Endothelial cell of umbilical vein (primary cell): ENCODE measurements at regions not wholly inside any gene's neighbourhood (a gene's known extent, or its start where the extent isn't known, plus 50 kb on each side); places are given as distances from the start of the nearest gene placed in this dataset.
"Not testable (repeated sequence)": the region's sequence is repeated elsewhere in the genome, so short reads cannot be mapped to it uniquely, and the experiment has no call there.

Experiments used
- BruUV-seq: library from RNA; stranded (reverse); fragments of 400-500 nt; replicated peaks from 2 replicates; lab custom pipeline; 2021; lab: Mats Ljungman, UMichigan
- CTCF ChIA-PET: fragments of 300-600, 350-600 bp; sonication (Branson Sonifier 250); formaldehyde crosslinking; loops from one replicate; lab custom pipeline; 2021; ENCODE audit warnings: antibody characterized with exemption, inconsistent platforms; lab: Charles Lee
- POLR2A ChIA-PET: fragments of 300-600, 350-600 bp; sonication (Branson Sonifier 250); formaldehyde crosslinking; loops from one replicate; lab custom pipeline; 2021; ENCODE audit warnings: antibody characterized with exemption, inconsistent platforms; lab: Charles Lee
- DNase-seq: peaks from one replicate; pipeline ENCODE4 v3.0.0-alpha.2; 2011; ENCODE audit warnings: low read depth, low spot score
- FAIRE-seq: peaks from 2 replicates; lab custom pipeline; 2011; peaks lifted over from hg19 to GRCh38; lab: Jason Lieb, UNC
- H2AFZ ChIP-seq: 2 replicates; pipeline ENCODE4 v1.6.0; 2012; ENCODE audit warnings: low read depth, low read length, control low read depth, inconsistent platforms
- H3K27ac ChIP-seq: 2 replicates; pipeline ENCODE4 v1.5.1; 2011; ENCODE audit warnings: low read depth, mild to moderate bottlenecking, control low read depth, low read length, moderate library complexity; ENCODE audit not compliant: insufficient read depth
- H3K27me3 ChIP-seq, 2 experiments: 2 replicates each; pipeline versions ENCODE4 v1.6.0 to v1.6.1; 2011; ENCODE audit warnings: low read length in 2 of 2, mixed read lengths in 1 of 2; ENCODE audit not compliant: control insufficient read depth in 2 of 2, insufficient read depth in 2 of 2
- H3K36me3 ChIP-seq, 2 experiments: 2 replicates in 1 of 2; 3 replicates in 1 of 2; pipeline ENCODE4 v1.5.1; 2011; ENCODE audit warnings: low read length in 2 of 2, mild to moderate bottlenecking in 1 of 2, moderate library complexity in 1 of 2; ENCODE audit not compliant: control insufficient read depth in 2 of 2, insufficient read depth in 2 of 2; ENCODE audit errors: extremely low read depth in 1 of 2
- H3K4me1 ChIP-seq: 3 replicates; pipeline ENCODE4 v1.5.1; 2011; ENCODE audit warnings: mild to moderate bottlenecking, low read length; ENCODE audit not compliant: control insufficient read depth, insufficient read depth; ENCODE audit errors: extremely low read depth
- H3K4me2 ChIP-seq: 2 replicates; pipeline ENCODE4 v1.6.1; 2011; ENCODE audit warnings: low read length, control low read depth, mixed read lengths; ENCODE audit not compliant: insufficient read depth
- H3K4me3 ChIP-seq, 3 experiments: fragments of 200-600 bp in 1 of 3; sonication (generic), shearing (Covaris generic) in 1 of 3; replicated peaks in 1 of 3; 2 replicates each; pipeline ENCODE4 v1.5.1; 2011 to 2016; ENCODE audit warnings: control low read depth in 3 of 3, low read length in 3 of 3, mild to moderate bottlenecking in 2 of 3, inconsistent platforms in 1 of 3, low read depth in 1 of 3, moderate library complexity in 1 of 3; ENCODE audit not compliant: insufficient read depth in 1 of 3
- H3K79me2 ChIP-seq: 2 replicates; pipeline ENCODE4 v1.6.0; 2012; ENCODE audit warnings: low read length, inconsistent platforms; ENCODE audit not compliant: control insufficient read depth, insufficient read depth
- H3K9ac ChIP-seq: replicated peaks from 2 replicates; pipeline ENCODE3; 2011; ENCODE audit warnings: low read length, control low read depth; ENCODE audit not compliant: insufficient read depth; ENCODE audit errors: extremely low read depth
- H3K9me1 ChIP-seq: replicated peaks from 3 replicates; pipeline ENCODE4 v1.6.0; 2011; ENCODE audit warnings: mild to moderate bottlenecking, low read length; ENCODE audit not compliant: control insufficient read depth, insufficient read depth; ENCODE audit errors: extremely low read depth
- H3K9me3 ChIP-seq: replicated peaks from 2 replicates; pipeline ENCODE4 v1.5.1; 2012; ENCODE audit warnings: low read length, inconsistent platforms; ENCODE audit not compliant: control insufficient read depth, insufficient read depth
- H4K20me1 ChIP-seq: replicated peaks from 2 replicates; pipeline ENCODE3; 2011; ENCODE audit warnings: mild to moderate bottlenecking, low read length; ENCODE audit not compliant: control insufficient read depth, insufficient read depth; ENCODE audit errors: extremely low read depth
- EZH2 ChIP-seq: IDR thresholded peaks from 2 replicates; pipeline ENCODE4 v1.6.1; 2012; ENCODE audit warnings: borderline replicate concordance, low read depth, mild to moderate bottlenecking, moderate library complexity, low read length, inconsistent platforms; ENCODE audit not compliant: severe bottlenecking
- FOS ChIP-seq: IDR thresholded peaks from 2 replicates; pipeline ENCODE4 v1.6.1; 2011; ENCODE audit warnings: mild to moderate bottlenecking, low read length, moderate library complexity, borderline replicate concordance; ENCODE audit not compliant: insufficient read depth
- GATA2 ChIP-seq: IDR thresholded peaks from 2 replicates; pipeline ENCODE4 v1.7.0; 2011; ENCODE audit warnings: low read depth, mild to moderate bottlenecking, moderate library complexity, mixed read lengths, low read length; ENCODE audit not compliant: insufficient read length, insufficient read depth
- JUN ChIP-seq: IDR thresholded peaks from 2 replicates; pipeline ENCODE4 v1.6.1; 2011; ENCODE audit warnings: borderline replicate concordance, low read depth; ENCODE audit not compliant: insufficient read length, insufficient read depth
- MYC ChIP-seq: IDR thresholded peaks from one replicate; pipeline ENCODE4 v1.6.1; 2011; ENCODE audit warnings: mild to moderate bottlenecking, low read depth, low read length
- POLR2A ChIP-seq: IDR thresholded peaks from 2 replicates; pipeline ENCODE4 v1.6.1; 2012; ENCODE audit warnings: low read depth, mild to moderate bottlenecking, control low read depth, low read length
- POLR2AphosphoS5 ChIP-seq: IDR thresholded peaks from 2 replicates; pipeline ENCODE4 v1.6.1; 2012; ENCODE audit warnings: low read depth, mild to moderate bottlenecking, control low read depth, low read length, moderate library complexity; ENCODE audit not compliant: insufficient read depth
- dilution Hi-C: fragments of 300-500 bp; cut with MboI; formaldehyde crosslinking; loops from one replicate; pipeline ENCODE4 v1.15.0; 2019; ENCODE audit warnings: low sequenced_read_pairs; ENCODE audit not compliant: extremely low pct_ligation_motif_present
- intact Hi-C: fragments of 100-400 bp; cut with micrococcal nuclease; formaldehyde crosslinking; loops from one replicate; pipeline ENCODE4 v1.10.0; 2022
- TF ChIP-seq, protein P1 (sequence below), 2 donors: IDR thresholded peaks; 1 replicate in 1 of 2; 2 replicates in 1 of 2; pipeline ENCODE4 v1.5.1; 2011; ENCODE audit warnings: low read length in 2 of 2, mild to moderate bottlenecking in 2 of 2, moderate library complexity in 2 of 2, control low read depth in 1 of 2, inconsistent platforms in 1 of 2, low read depth in 1 of 2; ENCODE audit not compliant: insufficient read depth in 1 of 2; ENCODE audit errors: extremely low read depth in 1 of 2
- TF ChIP-seq, protein P2 (sequence below): IDR thresholded peaks from 2 replicates; pipeline ENCODE4 v1.6.1; 2011; ENCODE audit not compliant: insufficient read depth, insufficient read length

DNA sequence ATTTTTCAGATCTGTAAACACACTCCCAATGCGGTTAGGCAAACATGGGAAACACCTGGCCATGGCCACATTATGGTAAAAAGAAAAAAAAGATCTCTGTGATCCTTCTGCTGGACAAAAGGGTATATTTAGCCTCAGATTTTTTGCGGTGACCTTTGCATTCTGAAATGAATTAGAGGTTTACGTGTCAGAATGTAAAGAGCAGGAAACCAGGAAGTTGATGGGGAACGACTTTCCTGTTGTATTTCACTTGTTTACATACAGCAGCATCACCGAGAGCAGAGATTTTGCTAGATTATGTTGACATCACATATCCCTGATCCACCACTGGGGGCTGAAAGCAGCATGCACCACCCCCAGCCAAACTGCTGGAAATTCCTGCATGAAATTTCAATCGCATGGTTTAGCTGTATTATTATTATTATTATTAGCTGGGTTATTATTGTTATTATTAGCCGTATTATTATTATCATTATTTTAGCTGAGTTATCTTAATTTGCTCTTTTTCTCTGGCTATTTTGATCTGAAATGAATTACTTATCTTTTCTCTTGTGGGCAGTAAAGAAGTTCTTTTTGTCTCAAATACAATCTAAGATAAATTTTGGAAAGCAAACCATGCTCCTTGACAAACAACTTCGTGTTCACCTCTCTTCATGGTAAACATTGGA lies 189.4 kb downstream of the ZFP64 start:
- peak; percentile 96 for FAIRE-seq
- Histone ChIP-seq H3K79me2 (no peaks in the 10 kb centered on the region), H3K4me2 (peak overlapping the region; percentile 76), H3K27me3 (no peaks in the 10 kb centered on the region), H2AFZ (peak overlapping the region; percentile 9), H3K9me1 (no peaks in the 10 kb centered on the region), H3K4me1 (peaks cover 17% of the 10 kb centered on the region), H4K20me1 (no peaks in the 10 kb centered on the region), H3K9me3 (no peaks in the 10 kb centered on the region), H3K4me3 (no peak overlapping the region), H3K27ac (peak overlapping the region; percentile 85), H3K9ac (peak overlapping the region; percentile 86), H3K36me3 (no peaks in the 10 kb centered on the region)
- intact Hi-C loops (loop anchor here (1.0 kb wide), 6 partner anchors 17 to 371 kb away; no protein-coding TSS in a partner anchor), dilution Hi-C loops (no loop called here)
- ChIA-PET POLR2A (no interaction called here), CTCF (interaction anchor here (0.6 to 2.1 kb wide), 8 partner anchors 13 to 591 kb away, joined by 3 to 7 read pairs (median 4); no protein-coding TSS in a partner anchor)
- TF ChIP-seq GATA2, result peak; percentile 69
- TF ChIP-seq, protein P1, sequence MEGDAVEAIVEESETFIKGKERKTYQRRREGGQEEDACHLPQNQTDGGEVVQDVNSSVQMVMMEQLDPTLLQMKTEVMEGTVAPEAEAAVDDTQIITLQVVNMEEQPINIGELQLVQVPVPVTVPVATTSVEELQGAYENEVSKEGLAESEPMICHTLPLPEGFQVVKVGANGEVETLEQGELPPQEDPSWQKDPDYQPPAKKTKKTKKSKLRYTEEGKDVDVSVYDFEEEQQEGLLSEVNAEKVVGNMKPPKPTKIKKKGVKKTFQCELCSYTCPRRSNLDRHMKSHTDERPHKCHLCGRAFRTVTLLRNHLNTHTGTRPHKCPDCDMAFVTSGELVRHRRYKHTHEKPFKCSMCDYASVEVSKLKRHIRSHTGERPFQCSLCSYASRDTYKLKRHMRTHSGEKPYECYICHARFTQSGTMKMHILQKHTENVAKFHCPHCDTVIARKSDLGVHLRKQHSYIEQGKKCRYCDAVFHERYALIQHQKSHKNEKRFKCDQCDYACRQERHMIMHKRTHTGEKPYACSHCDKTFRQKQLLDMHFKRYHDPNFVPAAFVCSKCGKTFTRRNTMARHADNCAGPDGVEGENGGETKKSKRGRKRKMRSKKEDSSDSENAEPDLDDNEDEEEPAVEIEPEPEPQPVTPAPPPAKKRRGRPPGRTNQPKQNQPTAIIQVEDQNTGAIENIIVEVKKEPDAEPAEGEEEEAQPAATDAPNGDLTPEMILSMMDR (IDR thresholded peaks at IDR 0.05; ENCODE audit: extremely low read depth in 1 of 2, insufficient read depth in 1 of 2, low read depth in 1 of 2, low read length in 2 of 2), result peak; percentile 34 to 49
- peak; percentile 63 for TF ChIP-seq JUN
- no peak for TF ChIP-seq POLR2A
- peak; percentile 22 for TF ChIP-seq FOS
- TF ChIP-seq EZH2, result no peak
- peak; percentile 61 for TF ChIP-seq POLR2AphosphoS5
- TF ChIP-seq, protein P2, sequence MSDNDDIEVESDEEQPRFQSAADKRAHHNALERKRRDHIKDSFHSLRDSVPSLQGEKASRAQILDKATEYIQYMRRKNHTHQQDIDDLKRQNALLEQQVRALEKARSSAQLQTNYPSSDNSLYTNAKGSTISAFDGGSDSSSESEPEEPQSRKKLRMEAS, result no peak
- TF ChIP-seq MYC, result no peak
- peak; percentile 93 for DNase-seq
- BruUV-seq, result no TSS peak

DNA sequence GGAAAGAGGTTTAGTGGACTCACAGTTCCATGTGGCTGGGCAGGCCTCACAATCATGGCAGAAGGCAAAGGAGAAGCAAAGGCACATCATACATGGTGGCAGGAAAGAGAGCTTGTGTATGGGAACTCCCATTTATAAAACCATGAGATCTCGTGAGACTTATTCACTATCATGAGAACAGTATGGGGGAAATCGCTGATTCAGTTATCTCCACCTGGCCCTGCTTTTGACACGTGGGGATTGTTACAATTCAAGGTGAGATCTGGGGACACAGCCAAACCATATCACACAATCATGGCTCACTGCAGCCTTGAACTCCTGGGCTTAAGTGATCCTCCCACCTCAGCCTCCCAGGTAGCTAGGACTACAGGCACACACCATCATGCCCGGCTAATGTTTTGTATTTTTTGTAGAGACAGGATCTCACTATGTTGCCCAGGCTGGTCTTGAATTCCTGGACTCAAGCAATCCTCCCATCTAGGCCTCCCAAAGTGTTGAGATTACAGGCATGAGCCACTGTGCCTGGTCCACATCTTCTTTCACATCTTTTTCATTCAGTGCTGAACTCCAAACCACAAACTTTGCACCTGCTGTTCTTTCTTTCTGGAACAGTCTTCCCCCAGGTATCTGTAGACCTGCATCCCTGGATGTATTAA lies 194.2 kb downstream of the ZFP64 start:
- H3K4me1 ChIP-seq, result peaks cover 23% of the 10 kb centered on the region
- POLR2A ChIA-PET, H3K79me2 ChIP-seq, H2AFZ ChIP-seq, H3K9me1 ChIP-seq, intact Hi-C loops, H3K9ac ChIP-seq, H3K4me3 ChIP-seq, dilution Hi-C loops, H3K4me2 ChIP-seq, DNase-seq, FAIRE-seq, BruUV-seq, H3K27me3 ChIP-seq, H4K20me1 ChIP-seq, H3K36me3 ChIP-seq, H3K27ac ChIP-seq, H3K9me3 ChIP-seq: not testable (repeated sequence)
- CTCF ChIA-PET, result interaction anchor here (0.8 to 1.3 kb wide), 2 partner anchors 12 to 26 kb away, joined by 3 to 4 read pairs; no protein-coding TSS in a partner anchor
